SK-N-SH (cell line): ENCODE measurements at regions not wholly inside any gene's neighbourhood (a gene's known extent, or its start where the extent isn't known, plus 50 kb on each side); places are given as distances from the start of the nearest gene placed in this dataset.

Experiments
- CTCF ChIP-seq: fragments of 200-600 bp; sonication (generic); IDR thresholded peaks from 2 replicates; pipeline ENCODE4 v1.6.1; 2017; ENCODE audit warnings: antibody characterized with exemption, mild to moderate bottlenecking, moderate library complexity
- EP300 ChIP-seq, 2 experiments: IDR thresholded peaks; 2 replicates each; pipeline versions ENCODE4 v1.4.0 to v1.6.1; 2012; ENCODE audit warnings: borderline replicate concordance in 1 of 2, low read depth in 1 of 2, low read length in 1 of 2
- EZH2phosphoT487 ChIP-seq: fragments of 200-600 bp; sonication (generic); IDR thresholded peaks from 2 replicates; pipeline ENCODE4 v1.6.1; 2017; ENCODE audit warnings: low read depth, mixed run types, mild to moderate bottlenecking, antibody characterized with exemption, moderate library complexity, borderline replicate concordance
- GABPA ChIP-seq: IDR thresholded peaks from 2 replicates; pipeline ENCODE4 v1.4.0; 2012; ENCODE audit warnings: low read depth, mild to moderate bottlenecking
- MEF2A ChIP-seq: IDR thresholded peaks from 2 replicates; pipeline ENCODE4 v1.4.0; 2012; ENCODE audit warnings: low read depth, borderline replicate concordance
- MXI1 ChIP-seq: IDR thresholded peaks from 2 replicates; pipeline ENCODE4 v1.6.1; 2012; ENCODE audit warnings: mild to moderate bottlenecking, low read depth, low read length, improper control_type of control experiment
- RAD21 ChIP-seq: IDR thresholded peaks from 2 replicates; pipeline ENCODE4 v1.6.1; 2012; ENCODE audit warnings: mild to moderate bottlenecking, low read length
- REST ChIP-seq: IDR thresholded peaks from 2 replicates; pipeline ENCODE4 v1.6.1; 2012; ENCODE audit warnings: mild to moderate bottlenecking, low read depth, low read length, moderate library complexity
- TAF1 ChIP-seq: IDR thresholded peaks from 2 replicates; pipeline ENCODE4 v1.6.1; 2012; ENCODE audit warnings: low read depth, mild to moderate bottlenecking, low read length, moderate library complexity, borderline replicate concordance
- USF1 ChIP-seq: IDR thresholded peaks from 2 replicates; pipeline ENCODE4 v1.4.0; 2012; ENCODE audit warnings: low read depth, borderline replicate concordance
- USF2 ChIP-seq: fragments of 150-350 bp; IDR thresholded peaks from 2 replicates; pipeline ENCODE4 v1.6.1; 2017; ENCODE audit warnings: antibody characterized with exemption, low read length, low read depth, borderline replicate concordance
- YY1 ChIP-seq: IDR thresholded peaks from 2 replicates; pipeline ENCODE4 v1.4.0; 2012; ENCODE audit warnings: low read depth, mild to moderate bottlenecking
- ZBTB33 ChIP-seq: IDR thresholded peaks from 2 replicates; pipeline ENCODE4 v1.4.0; 2012; ENCODE audit warnings: low read depth, borderline replicate concordance

- TF ChIP-seq USF1 (no peak), REST (no peak), EP300 (IDR thresholded peaks at IDR 0.05; ENCODE audit: borderline replicate concordance in 1 of 2, low read depth in 1 of 2, low read length in 1 of 2) (no peak), GABPA (no peak), CTCF (no peak), USF2 (no peak), MEF2A (no peak), EZH2phosphoT487 (no peak), ZBTB33 (no peak), TAF1 (no peak), MXI1 (no peak), YY1 (no peak), RAD21 (no peak)
Observed at GRCh38 chr2:204081487-204082425, 145.2 kb downstream of the ICOS start.
